IPS-NIHi7 (cell line): ENCODE measurements at regions not wholly inside any gene's neighbourhood (a gene's known extent, or its start where the extent isn't known, plus 50 kb on each side); places are given as distances from the start of the nearest gene placed in this dataset.

Experiments
- DNase-seq: peaks from one replicate; pipeline ENCODE4 v3.0.0; 2012; ENCODE audit warnings: mixed read lengths; ENCODE audit errors: extremely low spot score

- DNase-seq = no peak
Measured at GRCh38 chr16:47971225-47971624, 184.6 kb downstream of the ABCC12 start.

- DNase-seq = peak; percentile 69
Measured at GRCh38 chr16:47970291-47970931, 185.4 kb downstream of the ABCC12 start.

GRCh38 chr16:47967374-47967773, 188.4 kb downstream of the ABCC12 start:
- no peak for DNase-seq

GRCh38 chr16:47966325-47966724, 189.5 kb downstream of the ABCC12 start:
- no peak for DNase-seq

GRCh38 chr16:47965439-47965838, 190.4 kb downstream of the ABCC12 start:
- DNase-seq = peak; percentile 67

- DNase-seq = no peak
Measured at GRCh38 chr16:47958726-47959125, 197.1 kb downstream of the ABCC12 start.

- DNase-seq = no peak
Measured at GRCh38 chr16:47956916-47957315, 198.9 kb downstream of the ABCC12 start.

- DNase-seq = no peak
Measured at GRCh38 chr16:47949714-47950113, 206.1 kb downstream of the ABCC12 start.

GRCh38 chr16:47949276-47949675, 206.5 kb downstream of the ABCC12 start:
- DNase-seq = no peak

- DNase-seq = no peak
Measured at GRCh38 chr16:47947723-47948122, 208.1 kb downstream of the ABCC12 start.

GRCh38 chr16:47946092-47946491, 209.7 kb downstream of the ABCC12 start:
- DNase-seq = no peak

GRCh38 chr16:47944589-47944988, 211.2 kb downstream of the ABCC12 start:
- DNase-seq = no peak

GRCh38 chr16:47943235-47943634, 212.6 kb downstream of the ABCC12 start:
- DNase-seq = no peak

GRCh38 chr16:47940466-47940865, 215.3 kb downstream of the ABCC12 start:
- DNase-seq = no peak

- DNase-seq = no peak
Measured at GRCh38 chr16:47939680-47940079, 216.1 kb downstream of the ABCC12 start.

GRCh38 chr16:47938272-47938671, 217.5 kb downstream of the ABCC12 start:
- DNase-seq = no peak

- no peak for DNase-seq
Measured at GRCh38 chr16:47928008-47928407, 227.8 kb downstream of the ABCC12 start.

GRCh38 chr16:47927330-47927729, 228.5 kb downstream of the ABCC12 start:
- no peak for DNase-seq

- DNase-seq = no peak
Measured at GRCh38 chr16:47925811-47926460, 229.9 kb downstream of the ABCC12 start.

GRCh38 chr16:47924950-47925349, 230.8 kb downstream of the ABCC12 start:
- DNase-seq = no peak

- no peak for DNase-seq
Measured at GRCh38 chr16:47921535-47921934, 234.3 kb downstream of the ABCC12 start.

- no peak for DNase-seq
Measured at GRCh38 chr16:47920709-47921108, 235.1 kb downstream of the ABCC12 start.

GRCh38 chr16:47917118-47917517, 238.7 kb downstream of the ABCC12 start:
- no peak for DNase-seq

GRCh38 chr16:47916266-47916665, 239.5 kb downstream of the ABCC12 start:
- DNase-seq = no peak
